ENCODE measurements at regions not wholly inside any gene's neighbourhood (a gene's known extent, or its start where the extent isn't known, plus 50 kb on each side); places are given as distances from the start of the nearest gene placed in this dataset.

DNA sequence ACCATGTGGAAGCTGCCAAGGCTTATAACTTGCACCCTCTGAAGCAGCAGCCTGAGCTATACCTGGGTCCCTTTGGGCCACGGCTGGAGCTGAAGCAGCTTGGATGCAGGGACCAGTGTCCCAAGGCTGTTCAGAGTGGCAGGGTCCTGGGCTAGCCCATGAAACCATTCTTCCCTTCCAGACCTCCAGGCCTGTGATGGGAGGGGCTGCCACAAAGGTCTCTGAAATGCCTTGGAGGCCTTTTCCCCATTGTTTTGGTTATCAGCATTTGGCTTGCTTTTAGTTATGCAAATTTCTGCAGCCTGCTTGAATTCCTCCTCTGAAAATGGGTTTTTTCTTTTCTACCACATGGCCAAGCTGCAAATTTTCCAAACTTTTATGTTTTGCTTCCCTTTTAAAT, 433.7 kb upstream of the ACO1 start:
- ChIA-PET CTCF (no interaction called here), POLR2A (no interaction called here)
- Histone ChIP-seq H3K27ac (ENCODE audit: extremely low read depth, low read depth, low read length) (no peak overlapping the region), H3K4me3 (ENCODE audit: low read depth, low read length) (no peak overlapping the region), H3K36me3 (ENCODE audit: control insufficient read depth in 2 of 2, insufficient read depth in 1 of 2, low read length in 2 of 2) (no peaks in the 10 kb centered on the region), H3K4me1 (ENCODE audit: control insufficient read depth, insufficient read depth, low read length) (no peaks in the 10 kb centered on the region), H3K9me3 (ENCODE audit: control insufficient read depth, insufficient read depth, low read depth, low read length) (no peaks in the 10 kb centered on the region)
- TF ChIP-seq GLI2 (tag by site-specific recombination; IDR thresholded peaks at IDR 0.05; ENCODE audit: borderline replicate concordance, low read depth) (no peak), ZNF302 (tag by site-specific recombination; IDR thresholded peaks at IDR 0.05; ENCODE audit: low read depth) (no peak), ZNF843 (tag by site-specific recombination; IDR thresholded peaks at IDR 0.05) (no peak), SCRT1 (tag by site-specific recombination; IDR thresholded peaks at IDR 0.05; ENCODE audit: borderline replicate concordance) (no peak), ZNF521 (tag by site-specific recombination; IDR thresholded peaks at IDR 0.05) (no peak), KLF10 (tag by site-specific recombination; IDR thresholded peaks at IDR 0.05) (no peak), ZNF248 (tag by site-specific recombination; IDR thresholded peaks at IDR 0.05) (no peak), OSR2 (tag by site-specific recombination; IDR thresholded peaks at IDR 0.05) (no peak), EGR2 (tag by site-specific recombination; IDR thresholded peaks at IDR 0.05; ENCODE audit: low read depth) (no peak), ZNF223 (tag by site-specific recombination; IDR thresholded peaks at IDR 0.05) (no peak), ZNF76 (tag by site-specific recombination; IDR thresholded peaks at IDR 0.05; ENCODE audit: borderline replicate concordance, low read depth) (no peak), ZNF837 (tag by site-specific recombination; IDR thresholded peaks at IDR 0.05) (no peak), ZNF707 (tag by site-specific recombination; IDR thresholded peaks at IDR 0.05) (no peak), KLF1 (tag by site-specific recombination; IDR thresholded peaks at IDR 0.05) (no peak), ZNF530 (tag by site-specific recombination; IDR thresholded peaks at IDR 0.05; ENCODE audit: low read depth) (no peak)
- TF ChIP-seq, protein P1, sequence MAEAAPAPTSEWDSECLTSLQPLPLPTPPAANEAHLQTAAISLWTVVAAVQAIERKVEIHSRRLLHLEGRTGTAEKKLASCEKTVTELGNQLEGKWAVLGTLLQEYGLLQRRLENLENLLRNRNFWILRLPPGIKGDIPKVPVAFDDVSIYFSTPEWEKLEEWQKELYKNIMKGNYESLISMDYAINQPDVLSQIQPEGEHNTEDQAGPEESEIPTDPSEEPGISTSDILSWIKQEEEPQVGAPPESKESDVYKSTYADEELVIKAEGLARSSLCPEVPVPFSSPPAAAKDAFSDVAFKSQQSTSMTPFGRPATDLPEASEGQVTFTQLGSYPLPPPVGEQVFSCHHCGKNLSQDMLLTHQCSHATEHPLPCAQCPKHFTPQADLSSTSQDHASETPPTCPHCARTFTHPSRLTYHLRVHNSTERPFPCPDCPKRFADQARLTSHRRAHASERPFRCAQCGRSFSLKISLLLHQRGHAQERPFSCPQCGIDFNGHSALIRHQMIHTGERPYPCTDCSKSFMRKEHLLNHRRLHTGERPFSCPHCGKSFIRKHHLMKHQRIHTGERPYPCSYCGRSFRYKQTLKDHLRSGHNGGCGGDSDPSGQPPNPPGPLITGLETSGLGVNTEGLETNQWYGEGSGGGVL (tag by site-specific recombination; IDR thresholded peaks at IDR 0.05), result no peak
- TF ChIP-seq, protein P2, sequence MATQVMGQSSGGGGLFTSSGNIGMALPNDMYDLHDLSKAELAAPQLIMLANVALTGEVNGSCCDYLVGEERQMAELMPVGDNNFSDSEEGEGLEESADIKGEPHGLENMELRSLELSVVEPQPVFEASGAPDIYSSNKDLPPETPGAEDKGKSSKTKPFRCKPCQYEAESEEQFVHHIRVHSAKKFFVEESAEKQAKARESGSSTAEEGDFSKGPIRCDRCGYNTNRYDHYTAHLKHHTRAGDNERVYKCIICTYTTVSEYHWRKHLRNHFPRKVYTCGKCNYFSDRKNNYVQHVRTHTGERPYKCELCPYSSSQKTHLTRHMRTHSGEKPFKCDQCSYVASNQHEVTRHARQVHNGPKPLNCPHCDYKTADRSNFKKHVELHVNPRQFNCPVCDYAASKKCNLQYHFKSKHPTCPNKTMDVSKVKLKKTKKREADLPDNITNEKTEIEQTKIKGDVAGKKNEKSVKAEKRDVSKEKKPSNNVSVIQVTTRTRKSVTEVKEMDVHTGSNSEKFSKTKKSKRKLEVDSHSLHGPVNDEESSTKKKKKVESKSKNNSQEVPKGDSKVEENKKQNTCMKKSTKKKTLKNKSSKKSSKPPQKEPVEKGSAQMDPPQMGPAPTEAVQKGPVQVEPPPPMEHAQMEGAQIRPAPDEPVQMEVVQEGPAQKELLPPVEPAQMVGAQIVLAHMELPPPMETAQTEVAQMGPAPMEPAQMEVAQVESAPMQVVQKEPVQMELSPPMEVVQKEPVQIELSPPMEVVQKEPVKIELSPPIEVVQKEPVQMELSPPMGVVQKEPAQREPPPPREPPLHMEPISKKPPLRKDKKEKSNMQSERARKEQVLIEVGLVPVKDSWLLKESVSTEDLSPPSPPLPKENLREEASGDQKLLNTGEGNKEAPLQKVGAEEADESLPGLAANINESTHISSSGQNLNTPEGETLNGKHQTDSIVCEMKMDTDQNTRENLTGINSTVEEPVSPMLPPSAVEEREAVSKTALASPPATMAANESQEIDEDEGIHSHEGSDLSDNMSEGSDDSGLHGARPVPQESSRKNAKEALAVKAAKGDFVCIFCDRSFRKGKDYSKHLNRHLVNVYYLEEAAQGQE (tag by site-specific recombination; IDR thresholded peaks at IDR 0.05), result no peak
- TF ChIP-seq, protein P3, sequence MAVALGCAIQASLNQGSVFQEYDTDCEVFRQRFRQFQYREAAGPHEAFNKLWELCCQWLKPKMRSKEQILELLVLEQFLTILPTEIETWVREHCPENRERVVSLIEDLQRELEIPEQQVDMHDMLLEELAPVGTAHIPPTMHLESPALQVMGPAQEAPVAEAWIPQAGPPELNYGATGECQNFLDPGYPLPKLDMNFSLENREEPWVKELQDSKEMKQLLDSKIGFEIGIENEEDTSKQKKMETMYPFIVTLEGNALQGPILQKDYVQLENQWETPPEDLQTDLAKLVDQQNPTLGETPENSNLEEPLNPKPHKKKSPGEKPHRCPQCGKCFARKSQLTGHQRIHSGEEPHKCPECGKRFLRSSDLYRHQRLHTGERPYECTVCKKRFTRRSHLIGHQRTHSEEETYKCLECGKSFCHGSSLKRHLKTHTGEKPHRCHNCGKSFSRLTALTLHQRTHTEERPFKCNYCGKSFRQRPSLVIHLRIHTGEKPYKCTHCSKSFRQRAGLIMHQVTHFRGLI (tag by site-specific recombination; IDR thresholded peaks at IDR 0.05), result no peak
- TF ChIP-seq, protein P4, sequence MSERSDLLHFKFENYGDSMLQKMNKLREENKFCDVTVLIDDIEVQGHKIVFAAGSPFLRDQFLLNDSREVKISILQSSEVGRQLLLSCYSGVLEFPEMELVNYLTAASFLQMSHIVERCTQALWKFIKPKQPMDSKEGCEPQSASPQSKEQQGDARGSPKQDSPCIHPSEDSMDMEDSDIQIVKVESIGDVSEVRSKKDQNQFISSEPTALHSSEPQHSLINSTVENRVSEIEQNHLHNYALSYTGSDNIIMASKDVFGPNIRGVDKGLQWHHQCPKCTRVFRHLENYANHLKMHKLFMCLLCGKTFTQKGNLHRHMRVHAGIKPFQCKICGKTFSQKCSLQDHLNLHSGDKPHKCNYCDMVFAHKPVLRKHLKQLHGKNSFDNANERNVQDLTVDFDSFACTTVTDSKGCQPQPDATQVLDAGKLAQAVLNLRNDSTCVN (tag by site-specific recombination; optimal IDR thresholded peaks at IDR 0.05), result no peak

Data from HEK293 (cell line).